H1 (cell line): ENCODE measurements at regions not wholly inside any gene's neighbourhood (a gene's known extent, or its start where the extent isn't known, plus 50 kb on each side); places are given as distances from the start of the nearest gene placed in this dataset.

Experiments used
- CTCF ChIA-PET: fragments of 300-600 bp; sonication (Branson Sonifier 250); formaldehyde crosslinking; loops from one replicate; lab custom pipeline; 2021; ENCODE audit not compliant: partially characterized antibody; lab: Charles Lee
- POLR2A ChIA-PET: fragments of 300-600 bp; sonication (Branson Sonifier 250); formaldehyde crosslinking; loops from one replicate; lab custom pipeline; 2021; ENCODE audit warnings: inconsistent platforms; ENCODE audit not compliant: partially characterized antibody; lab: Charles Lee
- DNase-seq, 2 experiments: peaks; one replicate each; pipeline versions ENCODE4 v3.0.0 to v3.0.0-alpha.2; 2010 to 2022; ENCODE audit warnings: low spot score in 2 of 2, low read depth in 1 of 2, mixed read lengths in 1 of 2
- FAIRE-seq: peaks from 2 replicates; lab custom pipeline; 2011; peaks lifted over from hg19 to GRCh38; lab: Jason Lieb, UNC
- H2AFZ ChIP-seq: 2 replicates; pipeline ENCODE4 v1.8.1; 2012; ENCODE audit warnings: low read length, inconsistent platforms
- H2AK5ac ChIP-seq: 2 replicates; pipeline ENCODE4 v1.6.1; 2013; ENCODE audit warnings: low read depth, low read length
- H2BK120ac ChIP-seq: replicated peaks from 2 replicates; pipeline ENCODE3; 2013; ENCODE audit warnings: low read depth, low read length, inconsistent platforms
- H2BK12ac ChIP-seq: 2 replicates; pipeline ENCODE4 v1.6.1; 2013; ENCODE audit warnings: low read depth, low read length
- H2BK15ac ChIP-seq: 2 replicates; pipeline ENCODE4 v1.6.1; 2013; ENCODE audit warnings: low read length
- H2BK20ac ChIP-seq: 2 replicates; pipeline ENCODE4 v1.6.1; 2013; ENCODE audit warnings: low read length
- H2BK5ac ChIP-seq: 2 replicates; pipeline ENCODE4 v1.6.1; 2013; ENCODE audit warnings: low read depth, low read length
- H3K14ac ChIP-seq: 2 replicates; pipeline ENCODE4 v1.6.1; 2013; ENCODE audit warnings: inconsistent platforms; ENCODE audit not compliant: insufficient read length
- H3K18ac ChIP-seq: 2 replicates; pipeline ENCODE4 v1.6.1; 2013; ENCODE audit warnings: low read length; ENCODE audit errors: extremely low read depth
- H3K23ac ChIP-seq: 2 replicates; pipeline ENCODE4 v1.6.1; 2013; ENCODE audit warnings: inconsistent platforms; ENCODE audit not compliant: insufficient read length
- H3K23me2 ChIP-seq: 2 replicates; pipeline ENCODE4 v1.6.1; 2013; ENCODE audit warnings: low read depth, low read length
- H3K27ac ChIP-seq: 2 replicates; pipeline ENCODE4 v1.6.1; 2011; ENCODE audit warnings: low read depth, low read length, inconsistent platforms
- H3K27me3 ChIP-seq, 4 experiments: replicated peaks in 1 of 4; 1 replicate in 1 of 4; 2 replicates in 3 of 4; pipeline versions ENCODE4 v1.6.1 to v1.8.1; 2011 to 2013; ENCODE audit warnings: low read length in 3 of 4, mild to moderate bottlenecking in 3 of 4, inconsistent platforms in 2 of 4, mixed read lengths in 2 of 4, moderate library complexity in 1 of 4; ENCODE audit not compliant: control insufficient read depth in 3 of 4, insufficient read depth in 3 of 4; ENCODE audit errors: extremely low read depth in 1 of 4
- H3K36me3 ChIP-seq, 4 experiments: 2 replicates each; pipeline versions ENCODE4 v1.6.1 to v1.8.1; 2011 to 2013; ENCODE audit warnings: mild to moderate bottlenecking in 4 of 4, low read length in 3 of 4, moderate library complexity in 2 of 4, control low read depth in 1 of 4, inconsistent platforms in 1 of 4; ENCODE audit not compliant: insufficient read depth in 4 of 4, control insufficient read depth in 2 of 4
- H3K4ac ChIP-seq: replicated peaks from 2 replicates; pipeline ENCODE3; 2013; ENCODE audit warnings: low read length, low read depth, mixed read lengths, inconsistent platforms; ENCODE audit not compliant: insufficient read length
- H3K4me1 ChIP-seq, 4 experiments: replicated peaks in 1 of 4; 1 replicate in 1 of 4; 2 replicates in 3 of 4; pipeline versions ENCODE4 v1.6.1 to v1.8.1; 2011 to 2013; ENCODE audit warnings: low read length in 3 of 4, inconsistent platforms in 2 of 4, mixed read lengths in 1 of 4; ENCODE audit not compliant: insufficient read depth in 4 of 4, control insufficient read depth in 3 of 4
- H3K4me2 ChIP-seq, 2 experiments: 2 replicates each; pipeline versions ENCODE4 v1.6.1 to v1.8.1; 2011 to 2013; ENCODE audit warnings: low read depth in 2 of 2, low read length in 2 of 2, control low read depth in 1 of 2, inconsistent platforms in 1 of 2, mild to moderate bottlenecking in 1 of 2; ENCODE audit not compliant: insufficient read depth in 1 of 2
- H3K4me3 ChIP-seq, 4 experiments: fragments of 200-600, 300-600 bp in 1 of 4; sonication (generic), shearing (Covaris generic), sonication (Bioruptor Twin) in 1 of 4; 2 replicates each; pipeline versions ENCODE4 v1.5.1 to v1.8.1; 2011 to 2016; ENCODE audit warnings: low read length in 4 of 4, low read depth in 3 of 4, control low read depth in 2 of 4, inconsistent platforms in 2 of 4, mild to moderate bottlenecking in 2 of 4, mixed read lengths in 1 of 4, moderate library complexity in 1 of 4; ENCODE audit not compliant: insufficient read depth in 2 of 4; ENCODE audit errors: extremely low read depth in 1 of 4
- H3K56ac ChIP-seq: replicated peaks from 2 replicates; pipeline ENCODE3; 2013; ENCODE audit warnings: low read depth, mild to moderate bottlenecking, mixed read lengths, low read length, inconsistent platforms; ENCODE audit not compliant: insufficient read length
- H3K79me1 ChIP-seq: 2 replicates; pipeline ENCODE4 v1.6.1; 2013; ENCODE audit warnings: low read depth, low read length, control low read depth
- H3K79me2 ChIP-seq, 2 experiments: 2 replicates each; pipeline versions ENCODE4 v1.6.1 to v1.8.1; 2012 to 2013; ENCODE audit warnings: low read length in 2 of 2, mild to moderate bottlenecking in 2 of 2, inconsistent platforms in 1 of 2; ENCODE audit not compliant: insufficient read depth in 2 of 2, control insufficient read depth in 1 of 2
- H3K9ac ChIP-seq, 4 experiments: replicated peaks in 1 of 4; 1 replicate in 1 of 4; 2 replicates in 3 of 4; pipeline versions ENCODE4 v1.6.1 to v1.8.1; 2011 to 2013; ENCODE audit warnings: low read depth in 3 of 4, low read length in 3 of 4, control low read depth in 2 of 4, mild to moderate bottlenecking in 2 of 4, moderate library complexity in 2 of 4, inconsistent platforms in 1 of 4; ENCODE audit errors: extremely low read depth in 1 of 4
- H3K9me3 ChIP-seq, 2 experiments: 2 replicates each; pipeline versions ENCODE4 v1.6.1 to v1.8.1; 2012 to 2013; ENCODE audit warnings: mild to moderate bottlenecking in 2 of 2, moderate library complexity in 2 of 2, control low read depth in 1 of 2, inconsistent platforms in 1 of 2, low read depth in 1 of 2, low read length in 1 of 2, mixed read lengths in 1 of 2; ENCODE audit not compliant: insufficient read depth in 2 of 2
- H4K20me1 ChIP-seq, 2 experiments: replicated peaks in 1 of 2; 2 replicates each; pipeline versions ENCODE3 to v1.8.1; 2011 to 2013; ENCODE audit warnings: inconsistent platforms in 2 of 2, low read length in 2 of 2, mild to moderate bottlenecking in 1 of 2; ENCODE audit not compliant: insufficient read depth in 2 of 2, control insufficient read depth in 1 of 2
- H4K5ac ChIP-seq: 2 replicates; pipeline ENCODE4 v1.6.1; 2013; ENCODE audit warnings: low read length, low read depth, mixed read lengths, inconsistent platforms; ENCODE audit not compliant: insufficient read length
- H4K8ac ChIP-seq: 2 replicates; pipeline ENCODE4 v1.8.0; 2013; ENCODE audit warnings: mild to moderate bottlenecking, moderate library complexity, low read length, inconsistent platforms; ENCODE audit not compliant: insufficient read depth; ENCODE audit errors: extremely low read depth
- H4K91ac ChIP-seq: replicated peaks from 2 replicates; pipeline ENCODE3; 2013; ENCODE audit warnings: low read length, mixed read lengths, inconsistent platforms; ENCODE audit not compliant: insufficient read length
- BCL11A ChIP-seq, 2 experiments: IDR thresholded peaks; one replicate each; pipeline ENCODE4 v1.6.1; 2011; ENCODE audit warnings: low read depth in 2 of 2, low read length in 2 of 2, mild to moderate bottlenecking in 2 of 2
- CBX8 ChIP-seq: fragments of 300-800, 300-1000 bp; sonication (generic); IDR thresholded peaks from 2 replicates; pipeline ENCODE4 v1.7.1; 2016; ENCODE audit warnings: low read depth, low read length, borderline replicate concordance
- CHD2 ChIP-seq: IDR thresholded peaks from 2 replicates; pipeline ENCODE4 v1.6.1; 2012; ENCODE audit warnings: low read length, improper control_type of control experiment
- CTBP2 ChIP-seq: IDR thresholded peaks from 2 replicates; pipeline ENCODE4 v1.7.0; 2011; ENCODE audit warnings: borderline replicate concordance, mild to moderate bottlenecking, moderate library complexity, mixed read lengths, low read length; ENCODE audit not compliant: insufficient read depth, insufficient read length
- CTCF ChIP-seq, 3 experiments: IDR thresholded peaks; 1 replicate in 2 of 3; 2 replicates in 1 of 3; pipeline versions ENCODE4 v1.5.1 to v1.6.1; 2011; ENCODE audit warnings: low read length in 3 of 3, mild to moderate bottlenecking in 3 of 3, inconsistent platforms in 2 of 3, low read depth in 1 of 3, moderate library complexity in 1 of 3; ENCODE audit not compliant: insufficient read depth in 1 of 3; ENCODE audit errors: control extremely low read depth in 1 of 3
- EP300 ChIP-seq, 2 experiments: IDR thresholded peaks; 1 replicate in 1 of 2; 2 replicates in 1 of 2; pipeline ENCODE4 v1.6.1; 2011 to 2012; ENCODE audit warnings: low read depth in 2 of 2, low read length in 2 of 2, mild to moderate bottlenecking in 2 of 2, borderline replicate concordance in 1 of 2, inconsistent platforms in 1 of 2, moderate library complexity in 1 of 2
- HDAC6 ChIP-seq: IDR thresholded peaks from one replicate; pipeline ENCODE4 v1.7.1; 2012; ENCODE audit warnings: low read depth, mild to moderate bottlenecking, inconsistent platforms, low read length, moderate library complexity
- NRF1 ChIP-seq: IDR thresholded peaks from 2 replicates; pipeline ENCODE4 v1.6.1; 2011; ENCODE audit warnings: mild to moderate bottlenecking, low read depth, low read length, improper control_type of control experiment
- WGBS, 2 experiments: shearing (Covaris generic) in 1 of 2; methylation state at CpG; one replicate each; pipeline versions ENCODE4 v1.1.6 to v1.1.7; 2013 to 2015; ENCODE audit warnings: low lambda C conversion rate in 2 of 2, mixed read lengths in 2 of 2, inconsistent platforms in 1 of 2, low coverage in 1 of 2, missing lambda C conversion rate in 1 of 2; ENCODE audit not compliant: insufficient replicate concordance in 2 of 2, insufficient coverage in 1 of 2, insufficient read length in 1 of 2; ENCODE audit errors: extremely low coverage in 1 of 2, missing lambda C conversion rate in 1 of 2; 5-methylcytosine and 5-hydroxymethylcytosine counted together

GRCh38 chr2:183232161-183232865 lies 108.1 kb downstream of the NUP35 start:
- FAIRE-seq (no peak), DNase-seq (no peak)
- CTCF ChIA-PET, result interaction anchor here (1.2 kb wide), 1 partner anchor 17 kb away, joined by 3 read pairs; no protein-coding TSS in a partner anchor
- Histone ChIP-seq H4K5ac (no peak overlapping the region), H4K91ac (no peak overlapping the region), H2AFZ (no peak overlapping the region), H3K23me2 (no peaks in the 10 kb centered on the region), H2BK12ac (no peak overlapping the region), H3K79me2 (no peaks in the 10 kb centered on the region), H3K56ac (no peak overlapping the region), H3K23ac (no peak overlapping the region), H2BK5ac (no peak overlapping the region), H3K4ac (no peak overlapping the region), H2BK120ac (no peak overlapping the region), H3K36me3 (no peaks in the 10 kb centered on the region), H3K27ac (no peak overlapping the region), H3K9ac (no peak overlapping the region), H2AK5ac (no peak overlapping the region), H3K9me3 (no peaks in the 10 kb centered on the region), H4K20me1 (no peaks in the 10 kb centered on the region), H2BK20ac (no peak overlapping the region), H3K4me2 (no peak overlapping the region), H2BK15ac (no peak overlapping the region), H3K14ac (no peak overlapping the region), H3K27me3 (no peaks in the 10 kb centered on the region), H3K4me3 (no peak overlapping the region), H3K79me1 (no peaks in the 10 kb centered on the region), H3K18ac (no peak overlapping the region), H3K4me1 (no peaks in the 10 kb centered on the region), H4K8ac (no peak overlapping the region)
- POLR2A ChIA-PET, result no interaction called here
- WGBS, 2 experiments, result 92% methylated on average over 1 of the region's 1 CpG; no CpG with 5 or more reads in 1 of the 2 experiments
- no peak for TF ChIP-seq CHD2
- no peak for TF ChIP-seq NRF1
- no peak for TF ChIP-seq CTCF (IDR thresholded peaks at IDR 0.05; ENCODE audit: control extremely low read depth in 1 of 3, insufficient read depth in 1 of 3, low read depth in 1 of 3, low read length in 3 of 3)
- TF ChIP-seq HDAC6, result no peak
- TF ChIP-seq CBX8, result no peak
- TF ChIP-seq CTBP2, result no peak
- no peak for TF ChIP-seq BCL11A (IDR thresholded peaks at IDR 0.05; ENCODE audit: low read depth in 2 of 2, low read length in 2 of 2)
- TF ChIP-seq EP300 (IDR thresholded peaks at IDR 0.05; ENCODE audit: borderline replicate concordance in 1 of 2, low read depth in 2 of 2, low read length in 2 of 2), result no peak
